ENCODE measurements at regions not wholly inside any gene's neighbourhood (a gene's known extent, or its start where the extent isn't known, plus 50 kb on each side); places are given as distances from the start of the nearest gene placed in this dataset.

- H3K27ac Mint-ChIP-seq: no peak overlapping the region
- no peak overlapping the region for H3K27ac ChIP-seq (ENCODE audit: low read length in 2 of 2)
- no peak for DNase-seq
- no peak overlapping the region for H3K4me2 ChIP-seq (replicated peaks; ENCODE audit: low read depth, low read length, poor library complexity, severe bottlenecking)
- H2AFZ ChIP-seq (ENCODE audit: insufficient read depth, low read depth, low read length, poor library complexity, severe bottlenecking): no peak overlapping the region
- 69% methylated on average over 2 of the region's 3 CpGs for WGBS (ENCODE audit: insufficient coverage)
- H3K9ac ChIP-seq (ENCODE audit: low read length): no peak overlapping the region
- no peaks in the 10 kb centered on the region for H3K36me3 ChIP-seq (replicated peaks in 1 of 2; ENCODE audit: control extremely low read depth in 1 of 2, control insufficient read depth in 1 of 2, extremely low read depth in 1 of 2, insufficient read depth in 2 of 2, low read length in 1 of 2)
- H4K20me1 ChIP-seq (ENCODE audit: control insufficient read depth, insufficient read depth, low read length, poor library complexity, severe bottlenecking): no peaks in the 10 kb centered on the region
- H3K79me2 ChIP-seq (ENCODE audit: control insufficient read depth, insufficient read depth, low read length): no peaks in the 10 kb centered on the region
- no peak for ATAC-seq (ENCODE audit: low read depth)
- H3K9me3 Mint-ChIP-seq (ENCODE audit: insufficient read depth): peaks cover 3% of the 10 kb centered on the region
- H3K4me1 ChIP-seq (ENCODE audit: control insufficient read depth in 2 of 2, insufficient read depth in 2 of 2, low read length in 2 of 2): no peaks in the 10 kb centered on the region
- H3K9me3 ChIP-seq (ENCODE audit: control extremely low read depth in 1 of 3, control insufficient read depth in 2 of 3, insufficient read depth in 1 of 3, low read length in 2 of 3): peaks cover 0 to 3% (median 0%) of the 10 kb centered on the region in 3 donors
- no peaks in the 10 kb centered on the region for H3K27me3 ChIP-seq (replicated peaks in 1 of 4; ENCODE audit: control extremely low read depth in 1 of 4, control insufficient read depth in 3 of 4, insufficient read depth in 4 of 4, low read length in 3 of 4)
- no peak overlapping the region for H3K4me3 Mint-ChIP-seq
- peaks cover 11% of the 10 kb centered on the region for H3K27me3 Mint-ChIP-seq
- POLR2A ChIA-PET: no interaction called here
- intact Hi-C loops (cut with micrococcal nuclease): no loop called here
- TF ChIP-seq EZH2 (IDR thresholded peaks at IDR 0.05; ENCODE audit: borderline replicate concordance, insufficient read depth, low read depth, low read length, poor library complexity, severe bottlenecking) (no peak), CTCF (IDR thresholded peaks at IDR 0.05) (no peak)
- CTCF ChIA-PET: no interaction called here
- H3K4me1 Mint-ChIP-seq: no peaks in the 10 kb centered on the region
- H3K4me3 ChIP-seq (ENCODE audit: control extremely low read depth in 1 of 5, extremely low read depth in 1 of 5, insufficient read depth in 1 of 5, low read depth in 2 of 5, low read length in 4 of 5): no peak overlapping the region
Measured at GRCh38 chr17:33500151-33500550, 207.1 kb upstream of the ASIC2 start.

- Mint-ChIP-seq H3K9me3 (ENCODE audit: insufficient read depth) (peaks cover 3% of the 10 kb centered on the region), H3K27ac (no peak overlapping the region), H3K4me1 (no peaks in the 10 kb centered on the region), H3K4me3 (no peak overlapping the region), H3K27me3 (peaks cover 14% of the 10 kb centered on the region)
- 88% methylated on average over 6 of the region's 6 CpGs for WGBS (ENCODE audit: insufficient coverage)
- Histone ChIP-seq H3K9ac (ENCODE audit: low read length) (no peak overlapping the region), H3K9me3 (ENCODE audit: control extremely low read depth in 1 of 3, control insufficient read depth in 2 of 3, insufficient read depth in 1 of 3, low read length in 2 of 3) (no peaks in the 10 kb centered on the region), H4K20me1 (ENCODE audit: control insufficient read depth, insufficient read depth, low read length, poor library complexity, severe bottlenecking) (no peaks in the 10 kb centered on the region), H3K36me3 (replicated peaks in 1 of 2; ENCODE audit: control extremely low read depth in 1 of 2, control insufficient read depth in 1 of 2, extremely low read depth in 1 of 2, insufficient read depth in 2 of 2, low read length in 1 of 2) (no peaks in the 10 kb centered on the region), H3K27me3 (replicated peaks in 1 of 4; ENCODE audit: control extremely low read depth in 1 of 4, control insufficient read depth in 3 of 4, insufficient read depth in 4 of 4, low read length in 3 of 4) (no peaks in the 10 kb centered on the region), H3K4me3 (ENCODE audit: control extremely low read depth in 1 of 5, extremely low read depth in 1 of 5, insufficient read depth in 1 of 5, low read depth in 2 of 5, low read length in 4 of 5) (no peak overlapping the region), H3K79me2 (ENCODE audit: control insufficient read depth, insufficient read depth, low read length) (no peaks in the 10 kb centered on the region), H3K4me1 (ENCODE audit: control insufficient read depth in 2 of 2, insufficient read depth in 2 of 2, low read length in 2 of 2) (no peaks in the 10 kb centered on the region), H2AFZ (ENCODE audit: insufficient read depth, low read depth, low read length, poor library complexity, severe bottlenecking) (no peak overlapping the region), H3K27ac (ENCODE audit: low read length in 2 of 2) (no peak overlapping the region), H3K4me2 (replicated peaks; ENCODE audit: low read depth, low read length, poor library complexity, severe bottlenecking) (no peak overlapping the region)
- POLR2A ChIA-PET: no interaction called here
- no peak for ATAC-seq (ENCODE audit: low read depth)
- CTCF ChIA-PET: no interaction called here
- no peak for DNase-seq
- TF ChIP-seq CTCF (IDR thresholded peaks at IDR 0.05) (no peak), EZH2 (IDR thresholded peaks at IDR 0.05; ENCODE audit: borderline replicate concordance, insufficient read depth, low read depth, low read length, poor library complexity, severe bottlenecking) (no peak)
- intact Hi-C loops (cut with micrococcal nuclease): no loop called here
Measured at GRCh38 chr17:33501185-33501584, 208.1 kb upstream of the ASIC2 start.
